GM13976 (cell line): ENCODE measurements at regions not wholly inside any gene's neighbourhood (a gene's known extent, or its start where the extent isn't known, plus 50 kb on each side); places are given as distances from the start of the nearest gene placed in this dataset.

Experiments used
- DNase-seq: peaks from one replicate; pipeline ENCODE4 v3.0.0; 2012; ENCODE audit warnings: low spot score
- in situ Hi-C: fragments of 300-500 bp; cut with MboI; formaldehyde crosslinking; loops from one replicate; pipeline ENCODE4 v1.12.0; 2022; ENCODE audit warnings: low sequenced_read_pairs, mixed read lengths, inconsistent platforms; ENCODE audit not compliant: unreplicated experiment
- TF ChIP-seq, protein P1 (sequence below): IDR thresholded peaks from 2 replicates; pipeline ENCODE4 v1.5.1; 2012; ENCODE audit warnings: borderline replicate concordance, mild to moderate bottlenecking; ENCODE audit not compliant: insufficient read depth; ENCODE audit errors: extremely low read depth, missing control alignments, control extremely low read depth

DNA sequence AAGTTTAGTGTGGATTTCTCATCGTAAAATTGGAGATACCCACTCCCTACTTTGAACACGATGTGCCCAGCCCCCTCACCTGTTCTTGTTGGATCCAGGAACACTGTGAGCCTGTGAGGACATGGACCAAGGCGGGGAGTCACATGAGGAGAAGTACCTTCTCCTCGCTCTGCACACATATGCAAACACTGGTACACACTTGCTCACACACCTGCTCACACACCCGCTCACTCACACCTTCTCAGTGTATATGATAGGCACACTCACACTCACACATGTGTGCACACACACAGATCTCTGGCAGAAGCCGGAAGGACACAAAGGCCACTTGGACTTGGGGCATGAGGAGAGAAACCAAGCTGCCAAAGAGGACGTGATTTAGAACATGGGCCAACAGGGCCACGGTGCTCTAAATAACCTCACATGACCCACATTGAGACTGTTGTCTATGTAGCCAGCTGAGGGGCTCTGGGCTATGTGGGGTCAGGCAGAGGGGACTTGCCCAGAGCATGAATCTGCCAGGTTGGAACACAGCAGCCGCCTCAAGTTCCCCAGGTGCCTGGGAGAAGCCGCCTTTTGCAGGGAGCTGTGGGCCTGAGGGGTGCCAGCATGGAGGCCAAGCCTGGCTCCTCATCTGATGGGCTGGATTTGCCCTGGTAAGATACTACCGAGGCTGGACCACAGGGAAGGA, 283.0 kb upstream of the IRX4 start:
- TF ChIP-seq, protein P1, sequence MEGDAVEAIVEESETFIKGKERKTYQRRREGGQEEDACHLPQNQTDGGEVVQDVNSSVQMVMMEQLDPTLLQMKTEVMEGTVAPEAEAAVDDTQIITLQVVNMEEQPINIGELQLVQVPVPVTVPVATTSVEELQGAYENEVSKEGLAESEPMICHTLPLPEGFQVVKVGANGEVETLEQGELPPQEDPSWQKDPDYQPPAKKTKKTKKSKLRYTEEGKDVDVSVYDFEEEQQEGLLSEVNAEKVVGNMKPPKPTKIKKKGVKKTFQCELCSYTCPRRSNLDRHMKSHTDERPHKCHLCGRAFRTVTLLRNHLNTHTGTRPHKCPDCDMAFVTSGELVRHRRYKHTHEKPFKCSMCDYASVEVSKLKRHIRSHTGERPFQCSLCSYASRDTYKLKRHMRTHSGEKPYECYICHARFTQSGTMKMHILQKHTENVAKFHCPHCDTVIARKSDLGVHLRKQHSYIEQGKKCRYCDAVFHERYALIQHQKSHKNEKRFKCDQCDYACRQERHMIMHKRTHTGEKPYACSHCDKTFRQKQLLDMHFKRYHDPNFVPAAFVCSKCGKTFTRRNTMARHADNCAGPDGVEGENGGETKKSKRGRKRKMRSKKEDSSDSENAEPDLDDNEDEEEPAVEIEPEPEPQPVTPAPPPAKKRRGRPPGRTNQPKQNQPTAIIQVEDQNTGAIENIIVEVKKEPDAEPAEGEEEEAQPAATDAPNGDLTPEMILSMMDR = no peak
- in situ Hi-C loops = no loop called here
- no peak for DNase-seq

DNA sequence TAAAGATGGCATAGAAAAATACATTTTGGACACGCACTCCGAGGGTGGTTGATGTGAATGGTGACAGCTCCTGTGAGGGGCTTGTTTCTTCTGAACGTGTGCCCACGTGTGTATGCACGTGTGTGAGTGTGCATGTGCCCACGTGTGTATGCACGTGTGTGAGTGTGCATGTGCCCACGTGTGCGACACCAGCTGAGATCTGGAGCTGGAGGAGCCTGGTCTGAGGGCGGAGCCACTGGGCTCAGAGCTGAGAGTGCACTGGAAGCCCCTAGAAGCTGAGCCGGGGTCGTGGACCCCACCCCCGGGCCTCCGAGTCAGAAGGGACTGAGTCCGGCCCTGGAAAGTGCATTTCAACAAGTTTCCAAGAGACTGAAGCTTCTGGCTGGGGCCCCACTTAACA, 282.5 kb upstream of the IRX4 start:
- TF ChIP-seq, protein P1 = no peak
- in situ Hi-C loops = no loop called here
- DNase-seq = no peak

DNA sequence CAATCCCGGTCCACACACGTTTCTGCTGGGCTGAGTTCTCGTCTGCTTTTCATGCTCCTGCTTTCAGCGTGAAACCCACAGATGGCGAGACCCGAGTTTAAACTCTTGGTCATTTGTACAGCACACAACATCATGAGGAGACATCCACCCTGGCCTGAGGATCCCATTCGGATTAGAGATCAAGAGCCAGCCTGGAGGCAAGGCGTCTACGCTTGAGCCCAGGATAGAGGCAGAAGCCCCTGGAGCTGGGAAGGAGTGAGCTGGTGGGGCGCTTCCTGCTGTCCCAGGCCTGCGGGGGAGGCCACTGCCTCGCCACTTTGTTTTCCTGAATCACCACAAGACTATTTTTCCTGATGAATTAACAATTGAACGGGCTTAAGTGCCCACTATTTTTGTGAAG, 281.9 kb upstream of the IRX4 start:
- TF ChIP-seq, protein P1 = no peak
- in situ Hi-C loops = no loop called here
- DNase-seq = no peak

DNA sequence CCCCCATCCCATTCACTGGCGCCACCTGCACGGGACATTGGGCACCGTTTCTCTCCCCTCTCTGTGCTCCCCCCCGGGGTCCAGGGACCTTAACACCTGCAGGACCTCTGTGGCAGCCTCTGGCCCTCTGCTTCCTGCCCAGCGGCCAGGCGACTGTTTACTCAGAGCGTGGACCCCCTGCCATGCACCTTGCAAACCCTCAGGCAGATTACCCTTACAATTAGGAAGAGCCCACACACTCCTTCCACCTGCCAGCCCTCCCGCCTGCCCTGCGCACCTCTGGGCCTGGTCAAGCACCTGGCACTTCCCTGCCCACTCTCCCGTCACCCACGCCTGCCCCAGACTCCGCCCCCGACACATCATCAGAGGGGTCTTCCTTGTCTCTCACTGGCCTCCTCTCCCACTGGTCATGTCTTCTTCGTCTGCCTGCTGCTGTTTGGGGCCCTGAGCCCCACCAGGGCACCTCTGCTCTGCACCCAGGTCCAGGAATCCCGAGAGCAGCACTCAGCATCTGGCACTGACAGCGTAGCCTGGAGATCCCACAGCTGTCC, 281.3 kb upstream of the IRX4 start:
- TF ChIP-seq, protein P1 = no peak
- in situ Hi-C loops = no loop called here
- DNase-seq = no peak

DNA sequence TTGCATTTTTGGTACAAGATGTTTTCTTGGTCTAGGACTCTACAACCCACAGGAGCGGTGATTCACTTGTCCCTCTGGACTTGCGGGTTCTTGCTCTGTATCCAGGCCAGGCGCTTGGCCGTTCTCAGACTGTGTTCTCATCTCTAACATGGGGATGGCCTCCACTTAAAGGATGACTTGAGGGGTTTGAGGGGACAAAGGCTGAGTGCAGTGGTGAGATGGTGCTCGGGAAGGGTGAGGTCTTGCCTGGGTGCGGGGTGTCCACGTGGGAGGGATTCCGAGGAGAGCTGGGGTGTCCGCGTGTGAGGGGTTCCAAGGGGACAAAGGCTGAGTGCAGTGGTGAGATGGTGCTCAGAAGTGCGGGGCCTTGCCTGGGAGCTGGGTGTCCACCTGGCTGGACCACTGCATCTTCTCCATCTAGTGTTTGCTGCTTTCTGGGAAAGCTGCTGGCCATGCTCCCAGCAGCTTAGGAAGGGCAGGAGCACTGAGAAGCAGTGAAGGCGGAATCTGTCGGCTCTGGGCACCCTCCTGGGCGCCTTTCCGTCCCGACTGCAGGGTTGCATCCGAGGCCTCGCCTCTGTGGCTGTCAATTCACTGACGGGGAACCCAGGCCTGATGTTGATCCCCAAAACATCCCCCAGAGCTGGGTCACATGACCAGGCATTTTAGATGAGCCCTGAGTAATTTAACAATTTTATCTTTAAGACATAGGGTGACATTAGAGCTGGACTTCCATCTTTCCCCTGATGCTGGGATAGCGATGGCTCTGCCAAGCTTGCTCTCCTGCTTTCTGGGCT, 280.5 kb upstream of the IRX4 start:
- in situ Hi-C loops = no loop called here
- no peak for DNase-seq
- TF ChIP-seq, protein P1 = no peak

DNA sequence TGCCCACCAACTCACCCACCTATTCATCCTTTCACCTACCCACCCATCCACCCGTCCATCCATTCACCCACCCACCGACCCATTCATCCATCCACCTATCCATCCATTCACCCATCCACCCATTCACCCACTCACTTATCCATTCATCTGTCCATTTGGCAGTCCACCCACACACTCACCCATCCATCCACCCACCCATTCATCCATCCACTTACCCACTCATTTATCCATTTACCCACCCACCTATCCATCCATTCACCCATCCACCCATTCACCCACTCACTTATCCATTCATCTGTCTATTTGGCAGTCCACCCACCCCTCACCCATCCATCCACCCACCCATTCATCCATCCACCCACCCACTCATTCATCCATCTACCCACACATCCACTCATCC, 278.1 kb upstream of the IRX4 start:
- DNase-seq = no peak
- TF ChIP-seq, protein P1 = no peak
- in situ Hi-C loops = no loop called here
